ENCODE measurements at regions not wholly inside any gene's neighbourhood (a gene's known extent, or its start where the extent isn't known, plus 50 kb on each side); places are given as distances from the start of the nearest gene placed in this dataset.

DNA sequence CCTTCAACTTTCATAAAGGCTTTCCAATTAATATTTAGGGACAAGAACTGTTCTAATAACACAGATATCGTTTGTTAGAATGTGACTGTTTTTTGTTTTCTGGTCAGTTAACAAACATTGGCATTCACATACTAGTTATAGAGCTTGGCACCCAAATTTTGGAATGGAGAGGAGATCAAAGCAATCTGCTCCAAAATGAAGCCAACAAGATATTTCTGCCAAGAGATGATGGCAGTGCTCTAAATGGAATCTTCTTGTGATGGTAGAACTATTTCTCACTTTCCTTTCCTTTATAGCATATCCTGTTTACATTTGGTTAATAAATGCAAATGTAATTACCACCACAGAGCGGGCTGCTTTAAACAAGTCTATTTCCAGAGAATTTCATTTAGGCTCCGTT lies 208.3 kb upstream of the RIMS1 start:
- ATAC-seq (no peak), FAIRE-seq (no peak), DNase-seq (ENCODE audit: low read depth, low spot score) (no peak)
- TF ChIP-seq IKZF1 (conservative IDR thresholded peaks at IDR 0.05) (no peak), IRF4 (IDR thresholded peaks at IDR 0.05; ENCODE audit: low read depth, low read length) (no peak), MXI1 (IDR thresholded peaks at IDR 0.05; ENCODE audit: low read depth, low read length) (no peak), MTA3 (IDR thresholded peaks at IDR 0.05; ENCODE audit: borderline replicate concordance, low read length) (no peak), GABPA (IDR thresholded peaks at IDR 0.05; ENCODE audit: low read depth) (no peak), RFX5 (IDR thresholded peaks at IDR 0.05; ENCODE audit: low read depth, low read length) (no peak), STAT3 (IDR thresholded peaks at IDR 0.05; ENCODE audit: low read depth, low read length) (no peak), NFYB (IDR thresholded peaks at IDR 0.05; ENCODE audit: insufficient read depth, low read depth, low read length) (no peak), SP1 (IDR thresholded peaks at IDR 0.05; ENCODE audit: low read depth, low read length) (no peak), POLR2A (IDR thresholded peaks at IDR 0.05; ENCODE audit: low read depth, low read length) (no peak)
- TF ChIP-seq, protein P1, sequence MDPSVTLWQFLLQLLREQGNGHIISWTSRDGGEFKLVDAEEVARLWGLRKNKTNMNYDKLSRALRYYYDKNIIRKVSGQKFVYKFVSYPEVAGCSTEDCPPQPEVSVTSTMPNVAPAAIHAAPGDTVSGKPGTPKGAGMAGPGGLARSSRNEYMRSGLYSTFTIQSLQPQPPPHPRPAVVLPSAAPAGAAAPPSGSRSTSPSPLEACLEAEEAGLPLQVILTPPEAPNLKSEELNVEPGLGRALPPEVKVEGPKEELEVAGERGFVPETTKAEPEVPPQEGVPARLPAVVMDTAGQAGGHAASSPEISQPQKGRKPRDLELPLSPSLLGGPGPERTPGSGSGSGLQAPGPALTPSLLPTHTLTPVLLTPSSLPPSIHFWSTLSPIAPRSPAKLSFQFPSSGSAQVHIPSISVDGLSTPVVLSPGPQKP (IDR thresholded peaks at IDR 0.05; ENCODE audit: low read depth, low read length): no peak
- TF ChIP-seq, protein P2, sequence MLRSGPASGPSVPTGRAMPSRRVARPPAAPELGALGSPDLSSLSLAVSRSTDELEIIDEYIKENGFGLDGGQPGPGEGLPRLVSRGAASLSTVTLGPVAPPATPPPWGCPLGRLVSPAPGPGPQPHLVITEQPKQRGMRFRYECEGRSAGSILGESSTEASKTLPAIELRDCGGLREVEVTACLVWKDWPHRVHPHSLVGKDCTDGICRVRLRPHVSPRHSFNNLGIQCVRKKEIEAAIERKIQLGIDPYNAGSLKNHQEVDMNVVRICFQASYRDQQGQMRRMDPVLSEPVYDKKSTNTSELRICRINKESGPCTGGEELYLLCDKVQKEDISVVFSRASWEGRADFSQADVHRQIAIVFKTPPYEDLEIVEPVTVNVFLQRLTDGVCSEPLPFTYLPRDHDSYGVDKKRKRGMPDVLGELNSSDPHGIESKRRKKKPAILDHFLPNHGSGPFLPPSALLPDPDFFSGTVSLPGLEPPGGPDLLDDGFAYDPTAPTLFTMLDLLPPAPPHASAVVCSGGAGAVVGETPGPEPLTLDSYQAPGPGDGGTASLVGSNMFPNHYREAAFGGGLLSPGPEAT (IDR thresholded peaks at IDR 0.05; ENCODE audit: low read depth): no peak
- in situ Hi-C loops (cut with MboI): no loop called here
- Histone ChIP-seq H3K4me1 (ENCODE audit: control insufficient read depth, insufficient read depth, low read length) (no peaks in the 10 kb centered on the region), H3K9me3 (replicated peaks; ENCODE audit: control insufficient read depth, insufficient read depth, low read length) (no peaks in the 10 kb centered on the region), H3K27me3 (replicated peaks in 1 of 2; ENCODE audit: control insufficient read depth in 2 of 2, insufficient read depth in 2 of 2, low read length in 1 of 2) (no peaks in the 10 kb centered on the region), H3K36me3 (ENCODE audit: control insufficient read depth in 2 of 2, insufficient read depth in 2 of 2, low read length in 1 of 2) (no peaks in the 10 kb centered on the region), H3K79me2 (ENCODE audit: control insufficient read depth, insufficient read depth, low read length) (no peaks in the 10 kb centered on the region), H3K4me2 (ENCODE audit: control insufficient read depth, insufficient read depth) (no peak overlapping the region), H3K27ac (ENCODE audit: control insufficient read depth, insufficient read depth) (no peak overlapping the region), H4K20me1 (ENCODE audit: control insufficient read depth, insufficient read depth) (no peaks in the 10 kb centered on the region), H2AFZ (ENCODE audit: control insufficient read depth, low read depth, low read length) (no peak overlapping the region), H3K9ac (ENCODE audit: control insufficient read depth, insufficient read depth, low read length) (no peak overlapping the region), H3K4me3 (no peak overlapping the region)
- ChIA-PET SMC1A (ENCODE audit: uncharacterized antibody, unreplicated experiment) (no interaction called here), RAD21 (ENCODE audit: unreplicated experiment) (no interaction called here), CTCF (no interaction called here), POLR2A (no interaction called here)
- intact Hi-C loops (cut with micrococcal nuclease; ENCODE audit: unreplicated experiment): no loop called here
- 1% methylated on average over 3 of the region's 3 CpGs for WGBS (ENCODE audit: insufficient coverage, insufficient replicate concordance, low lambda C conversion rate, missing lambda C conversion rate)
- BruUV-seq (replicated peaks): no TSS peak
